ENCODE measurements at regions not wholly inside any gene's neighbourhood (a gene's known extent, or its start where the extent isn't known, plus 50 kb on each side); places are given as distances from the start of the nearest gene placed in this dataset.

GRCh38 chr10:78272329-78272728, 238.7 kb downstream of the RPS24 start:
- Histone ChIP-seq H3K36me3 (ENCODE audit: control insufficient read depth, insufficient read depth, low read length) (no peaks in the 10 kb centered on the region), H3K4me3 (ENCODE audit: low read depth, low read length) (no peak overlapping the region), H3K27ac (ENCODE audit: low read depth, low read length) (no peak overlapping the region), H3K27me3 (ENCODE audit: control insufficient read depth, insufficient read depth, low read length) (no peaks in the 10 kb centered on the region), H3K9me3 (ENCODE audit: control insufficient read depth, insufficient read depth, low read length) (no peaks in the 10 kb centered on the region), H3K4me1 (ENCODE audit: control insufficient read depth, insufficient read depth, low read length) (no peaks in the 10 kb centered on the region; the same call in 1 of the 2 replicates), H3K9ac (ENCODE audit: low read depth, low read length) (no peak overlapping the region)

GRCh38 chr10:78274491-78274890, 240.8 kb downstream of the RPS24 start:
- no peaks in the 10 kb centered on the region for H3K27me3 ChIP-seq (ENCODE audit: control insufficient read depth, insufficient read depth, low read length)
- H3K27ac ChIP-seq (ENCODE audit: low read depth, low read length), result no peak overlapping the region
- no peak overlapping the region for H3K9ac ChIP-seq (ENCODE audit: low read depth, low read length)
- no peak overlapping the region for H3K4me3 ChIP-seq (ENCODE audit: low read depth, low read length)
- no peaks in the 10 kb centered on the region for H3K36me3 ChIP-seq (ENCODE audit: control insufficient read depth, insufficient read depth, low read length)
- no peaks in the 10 kb centered on the region for H3K9me3 ChIP-seq (ENCODE audit: control insufficient read depth, insufficient read depth, low read length)
- no peaks in the 10 kb centered on the region; the same call in 1 of the 2 replicates for H3K4me1 ChIP-seq (ENCODE audit: control insufficient read depth, insufficient read depth, low read length)

- Histone ChIP-seq H3K9ac (ENCODE audit: low read depth, low read length) (no peak overlapping the region), H3K27me3 (ENCODE audit: control insufficient read depth, insufficient read depth, low read length) (no peaks in the 10 kb centered on the region)
Measured at GRCh38 chr10:78276139-78276538, 242.5 kb downstream of the RPS24 start.

GRCh38 chr10:78277314-78278057, 243.8 kb downstream of the RPS24 start:
- H3K36me3 ChIP-seq (ENCODE audit: control insufficient read depth, insufficient read depth, low read length), result no peaks in the 10 kb centered on the region
- no peaks in the 10 kb centered on the region; the same call in 1 of the 2 replicates for H3K4me1 ChIP-seq (ENCODE audit: control insufficient read depth, insufficient read depth, low read length)
- no peak overlapping the region for H3K27ac ChIP-seq (ENCODE audit: low read depth, low read length)
- no peak overlapping the region for H3K9ac ChIP-seq (ENCODE audit: low read depth, low read length)
- no peak overlapping the region for H3K4me3 ChIP-seq (ENCODE audit: low read depth, low read length)
- no peaks in the 10 kb centered on the region for H3K27me3 ChIP-seq (ENCODE audit: control insufficient read depth, insufficient read depth, low read length)
- no peaks in the 10 kb centered on the region for H3K9me3 ChIP-seq (ENCODE audit: control insufficient read depth, insufficient read depth, low read length)

More at GRCh38 chr10:78276139-78276538, 242.5 kb downstream of the RPS24 start:
- Histone ChIP-seq H3K9me3 (ENCODE audit: control insufficient read depth, insufficient read depth, low read length) (no peaks in the 10 kb centered on the region), H3K27ac (ENCODE audit: low read depth, low read length) (no peak overlapping the region), H3K4me3 (ENCODE audit: low read depth, low read length) (no peak overlapping the region), H3K4me1 (ENCODE audit: control insufficient read depth, insufficient read depth, low read length) (no peaks in the 10 kb centered on the region; the same call in 1 of the 2 replicates), H3K36me3 (ENCODE audit: control insufficient read depth, insufficient read depth, low read length) (no peaks in the 10 kb centered on the region)

- Histone ChIP-seq H3K36me3 (ENCODE audit: control insufficient read depth, insufficient read depth, low read length) (no peaks in the 10 kb centered on the region), H3K27ac (ENCODE audit: low read depth, low read length) (no peak overlapping the region), H3K4me1 (ENCODE audit: control insufficient read depth, insufficient read depth, low read length) (peaks cover 4% of the 10 kb centered on the region; the same call in 1 of the 2 replicates), H3K27me3 (ENCODE audit: control insufficient read depth, insufficient read depth, low read length) (no peaks in the 10 kb centered on the region), H3K9me3 (ENCODE audit: control insufficient read depth, insufficient read depth, low read length) (no peaks in the 10 kb centered on the region), H3K9ac (ENCODE audit: low read depth, low read length) (no peak overlapping the region), H3K4me3 (ENCODE audit: low read depth, low read length) (no peak overlapping the region)
Measured at GRCh38 chr10:78278058-78278404, 244.4 kb downstream of the RPS24 start.

- Histone ChIP-seq H3K4me3 (ENCODE audit: low read depth, low read length) (no peak overlapping the region), H3K36me3 (ENCODE audit: control insufficient read depth, insufficient read depth, low read length) (no peaks in the 10 kb centered on the region), H3K27ac (ENCODE audit: low read depth, low read length) (no peak overlapping the region), H3K4me1 (ENCODE audit: control insufficient read depth, insufficient read depth, low read length) (peaks cover 8% of the 10 kb centered on the region; the same call in 1 of the 2 replicates), H3K9me3 (ENCODE audit: control insufficient read depth, insufficient read depth, low read length) (no peaks in the 10 kb centered on the region), H3K9ac (ENCODE audit: low read depth, low read length) (no peak overlapping the region), H3K27me3 (ENCODE audit: control insufficient read depth, insufficient read depth, low read length) (no peaks in the 10 kb centered on the region)
Measured at GRCh38 chr10:78279756-78280155, 246.1 kb downstream of the RPS24 start.

GRCh38 chr10:78280604-78281003, 246.9 kb downstream of the RPS24 start:
- Histone ChIP-seq H3K9me3 (ENCODE audit: control insufficient read depth, insufficient read depth, low read length) (no peaks in the 10 kb centered on the region), H3K4me3 (ENCODE audit: low read depth, low read length) (no peak overlapping the region), H3K36me3 (ENCODE audit: control insufficient read depth, insufficient read depth, low read length) (no peaks in the 10 kb centered on the region), H3K4me1 (ENCODE audit: control insufficient read depth, insufficient read depth, low read length) (peaks cover 8% of the 10 kb centered on the region; the same call in 1 of the 2 replicates), H3K27ac (ENCODE audit: low read depth, low read length) (no peak overlapping the region), H3K9ac (ENCODE audit: low read depth, low read length) (no peak overlapping the region), H3K27me3 (ENCODE audit: control insufficient read depth, insufficient read depth, low read length) (no peaks in the 10 kb centered on the region)

- Histone ChIP-seq H3K4me3 (ENCODE audit: low read depth, low read length) (no peak overlapping the region), H3K9me3 (ENCODE audit: control insufficient read depth, insufficient read depth, low read length) (no peaks in the 10 kb centered on the region), H3K36me3 (ENCODE audit: control insufficient read depth, insufficient read depth, low read length) (no peaks in the 10 kb centered on the region), H3K27me3 (ENCODE audit: control insufficient read depth, insufficient read depth, low read length) (no peaks in the 10 kb centered on the region), H3K27ac (ENCODE audit: low read depth, low read length) (no peak overlapping the region), H3K4me1 (ENCODE audit: control insufficient read depth, insufficient read depth, low read length) (peaks cover 8% of the 10 kb centered on the region; the same call in 1 of the 2 replicates), H3K9ac (ENCODE audit: low read depth, low read length) (no peak overlapping the region)
Measured at GRCh38 chr10:78281627-78282026, 248.0 kb downstream of the RPS24 start.

- Histone ChIP-seq H3K27me3 (ENCODE audit: control insufficient read depth, insufficient read depth, low read length) (no peaks in the 10 kb centered on the region), H3K36me3 (ENCODE audit: control insufficient read depth, insufficient read depth, low read length) (no peaks in the 10 kb centered on the region), H3K4me1 (ENCODE audit: control insufficient read depth, insufficient read depth, low read length) (peaks cover 8% of the 10 kb centered on the region; the same call in 1 of the 2 replicates), H3K9ac (ENCODE audit: low read depth, low read length) (no peak overlapping the region), H3K27ac (ENCODE audit: low read depth, low read length) (no peak overlapping the region), H3K4me3 (ENCODE audit: low read depth, low read length) (no peak overlapping the region), H3K9me3 (ENCODE audit: control insufficient read depth, insufficient read depth, low read length) (no peaks in the 10 kb centered on the region)
Measured at GRCh38 chr10:78283069-78283682, 249.5 kb downstream of the RPS24 start.

- no peaks in the 10 kb centered on the region for H3K27me3 ChIP-seq (ENCODE audit: control insufficient read depth, insufficient read depth, low read length)
- no peaks in the 10 kb centered on the region for H3K9me3 ChIP-seq (ENCODE audit: control insufficient read depth, insufficient read depth, low read length)
- no peak overlapping the region for H3K27ac ChIP-seq (ENCODE audit: low read depth, low read length)
Measured at GRCh38 chr10:78284381-78284780, 250.7 kb downstream of the RPS24 start.

GRCh38 chr10:78285226-78285625, 251.6 kb downstream of the RPS24 start:
- Histone ChIP-seq H3K4me3 (ENCODE audit: low read depth, low read length) (no peak overlapping the region), H3K27me3 (ENCODE audit: control insufficient read depth, insufficient read depth, low read length) (no peaks in the 10 kb centered on the region), H3K9me3 (ENCODE audit: control insufficient read depth, insufficient read depth, low read length) (no peaks in the 10 kb centered on the region), H3K36me3 (ENCODE audit: control insufficient read depth, insufficient read depth, low read length) (no peaks in the 10 kb centered on the region), H3K4me1 (ENCODE audit: control insufficient read depth, insufficient read depth, low read length) (peaks cover 8% of the 10 kb centered on the region; the same call in 1 of the 2 replicates), H3K9ac (ENCODE audit: low read depth, low read length) (no peak overlapping the region), H3K27ac (ENCODE audit: low read depth, low read length) (no peak overlapping the region)

More at GRCh38 chr10:78284381-78284780, 250.7 kb downstream of the RPS24 start:
- H3K4me1 ChIP-seq (ENCODE audit: control insufficient read depth, insufficient read depth, low read length), result peaks cover 8% of the 10 kb centered on the region; the same call in 1 of the 2 replicates
- no peaks in the 10 kb centered on the region for H3K36me3 ChIP-seq (ENCODE audit: control insufficient read depth, insufficient read depth, low read length)
- no peak overlapping the region for H3K9ac ChIP-seq (ENCODE audit: low read depth, low read length)
- H3K4me3 ChIP-seq (ENCODE audit: low read depth, low read length), result no peak overlapping the region
